ENCODE measurements at regions not wholly inside any gene's neighbourhood (a gene's known extent, or its start where the extent isn't known, plus 50 kb on each side); places are given as distances from the start of the nearest gene placed in this dataset.

DNA sequence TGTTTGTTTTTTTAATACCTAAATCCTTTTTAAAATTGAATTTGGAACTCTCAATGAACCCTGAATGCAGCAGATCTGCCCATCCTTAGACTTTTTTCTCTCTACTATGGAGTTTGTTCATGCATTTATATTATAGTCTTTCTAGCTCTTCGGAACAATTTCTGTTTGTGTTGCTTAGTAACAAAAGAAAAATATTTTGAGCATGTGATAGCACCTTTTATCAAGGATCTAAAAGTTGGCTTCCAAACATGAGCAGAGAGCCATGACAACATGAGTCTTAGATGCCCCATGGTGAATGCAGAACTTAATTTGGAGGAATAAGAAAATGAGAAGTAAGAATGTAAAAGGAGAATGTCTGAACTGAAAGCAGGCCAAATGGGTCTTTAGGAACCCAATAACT, 133.7 kb downstream of the EDN1 start:
- peaks cover 0 to 4% (median 0%) of the 10 kb centered on the region in 4 experiments; a peak in 4 of 7 replicates for H3K4me1 ChIP-seq (replicated peaks in 1 of 4; ENCODE audit: control insufficient read depth in 3 of 4, insufficient read depth in 4 of 4, low read length in 3 of 4)
- no peak overlapping the region for H3K27ac ChIP-seq (ENCODE audit: low read depth, low read length)
- no peak overlapping the region for H4K5ac ChIP-seq (ENCODE audit: insufficient read length, low read depth, low read length)
- DNase-seq (ENCODE audit: low read depth in 1 of 2, low spot score in 2 of 2) = no peak
- no peak overlapping the region for H3K18ac ChIP-seq (ENCODE audit: extremely low read depth, low read length)
- H2BK15ac ChIP-seq (ENCODE audit: low read length) = no peak overlapping the region
- FAIRE-seq = no peak
- H3K56ac ChIP-seq (replicated peaks; ENCODE audit: insufficient read length, low read depth, low read length) = no peak overlapping the region
- no peaks in the 10 kb centered on the region for H3K79me1 ChIP-seq (ENCODE audit: low read depth, low read length)
- 0 out of 2 replicates have a peak overlapping the region, but pooled peaks have one; percentile 54 for H2AFZ ChIP-seq (ENCODE audit: low read length)
- no peak overlapping the region for H4K91ac ChIP-seq (replicated peaks; ENCODE audit: insufficient read length, low read length)
- ChIA-PET POLR2A (ENCODE audit: partially characterized antibody) (no interaction called here), CTCF (ENCODE audit: partially characterized antibody) (interaction anchor here (1.2 to 1.7 kb wide), 2 partner anchors 10 to 134 kb away, joined by 3 to 5 read pairs; partner anchors contain the start of gene EDN1)
- WGBS, 2 experiments (ENCODE audit: extremely low coverage in 1 of 2, insufficient coverage in 1 of 2, insufficient read length in 1 of 2, insufficient replicate concordance in 2 of 2, low coverage in 1 of 2, low lambda C conversion rate in 2 of 2, missing lambda C conversion rate in 1 of 2) = 96% methylated on average over 1 of the region's 1 CpG; no CpG with 5 or more reads in 1 of the 2 experiments
- H2BK5ac ChIP-seq (ENCODE audit: low read depth, low read length) = no peak overlapping the region
- H4K8ac ChIP-seq (ENCODE audit: extremely low read depth, insufficient read depth, low read length) = no peak overlapping the region
- H3K23me2 ChIP-seq (ENCODE audit: low read depth, low read length) = no peaks in the 10 kb centered on the region
- H2BK12ac ChIP-seq (ENCODE audit: low read depth, low read length) = no peak overlapping the region
- no peak overlapping the region for H3K4me2 ChIP-seq (ENCODE audit: insufficient read depth in 1 of 2, low read depth in 2 of 2, low read length in 2 of 2)
- no peak overlapping the region for H3K4me3 ChIP-seq (ENCODE audit: extremely low read depth in 1 of 4, insufficient read depth in 2 of 4, low read depth in 3 of 4, low read length in 4 of 4)
- no peak overlapping the region for H2BK20ac ChIP-seq (ENCODE audit: low read length)
- H3K27me3 ChIP-seq (replicated peaks in 1 of 4; ENCODE audit: control insufficient read depth in 3 of 4, extremely low read depth in 1 of 4, insufficient read depth in 3 of 4, low read length in 3 of 4) = no peaks in the 10 kb centered on the region; a peak in 1 of 7 replicates
- no peak overlapping the region for H2BK120ac ChIP-seq (replicated peaks; ENCODE audit: low read depth, low read length)
- no peak overlapping the region for H3K9ac ChIP-seq (replicated peaks in 1 of 4; ENCODE audit: extremely low read depth in 1 of 4, low read depth in 3 of 4, low read length in 3 of 4)
- no peaks in the 10 kb centered on the region for H4K20me1 ChIP-seq (replicated peaks in 1 of 2; ENCODE audit: control insufficient read depth in 1 of 2, insufficient read depth in 2 of 2, low read length in 2 of 2)
- no peak overlapping the region for H3K4ac ChIP-seq (replicated peaks; ENCODE audit: insufficient read length, low read depth, low read length)
- no peak overlapping the region for H3K14ac ChIP-seq (ENCODE audit: insufficient read length)
- no peak for TF ChIP-seq POLR2A (IDR thresholded peaks at IDR 0.05; ENCODE audit: control extremely low read depth in 1 of 2, low read depth in 2 of 2, low read length in 2 of 2)
- no peak for TF ChIP-seq NRF1 (IDR thresholded peaks at IDR 0.05; ENCODE audit: low read depth, low read length)
- H2AK5ac ChIP-seq (ENCODE audit: low read depth, low read length) = no peak overlapping the region
- H3K79me2 ChIP-seq (ENCODE audit: control insufficient read depth in 1 of 2, insufficient read depth in 2 of 2, low read length in 2 of 2) = no peaks in the 10 kb centered on the region
- no peaks in the 10 kb centered on the region for H3K9me3 ChIP-seq (ENCODE audit: insufficient read depth in 2 of 2, low read depth in 1 of 2, low read length in 1 of 2)
- H3K23ac ChIP-seq (ENCODE audit: insufficient read length) = no peak overlapping the region
- H3K36me3 ChIP-seq (ENCODE audit: control insufficient read depth in 2 of 4, insufficient read depth in 4 of 4, low read length in 3 of 4) = no peaks in the 10 kb centered on the region

All from H1 (cell line).